Vagina (tissue), 2 donors: ENCODE measurements at regions not wholly inside any gene's neighbourhood (a gene's known extent, or its start where the extent isn't known, plus 50 kb on each side); places are given as distances from the start of the nearest gene placed in this dataset.

Experiments
- POLR2A ChIP-seq, 2 donors: fragments of 450-650 bp; IDR thresholded peaks; one replicate each; pipeline ENCODE4 v1.6.1; 2017; ENCODE audit warnings: antibody characterized with exemption in 2 of 2, mild to moderate bottlenecking in 2 of 2, moderate library complexity in 2 of 2
- POLR2AphosphoS5 ChIP-seq, 2 donors: sonication (generic); formaldehyde crosslinking; IDR thresholded peaks; one replicate each; pipeline ENCODE4 v1.9.0; 2017; ENCODE audit warnings: antibody characterized with exemption in 2 of 2, mild to moderate bottlenecking in 2 of 2, low read depth in 1 of 2; ENCODE audit not compliant: insufficient read depth in 1 of 2
- TF ChIP-seq, protein P1 (sequence below), 3 experiments: fragments of 450-650 bp in 2 of 3; fragments of 200-600 bp in 1 of 3; sonication (generic) in 1 of 3; IDR thresholded peaks; one replicate each; pipeline ENCODE4 v1.5.1; 2017 to 2019; ENCODE audit warnings: antibody characterized with exemption in 3 of 3, mild to moderate bottlenecking in 2 of 3, moderate library complexity in 2 of 3

DNA sequence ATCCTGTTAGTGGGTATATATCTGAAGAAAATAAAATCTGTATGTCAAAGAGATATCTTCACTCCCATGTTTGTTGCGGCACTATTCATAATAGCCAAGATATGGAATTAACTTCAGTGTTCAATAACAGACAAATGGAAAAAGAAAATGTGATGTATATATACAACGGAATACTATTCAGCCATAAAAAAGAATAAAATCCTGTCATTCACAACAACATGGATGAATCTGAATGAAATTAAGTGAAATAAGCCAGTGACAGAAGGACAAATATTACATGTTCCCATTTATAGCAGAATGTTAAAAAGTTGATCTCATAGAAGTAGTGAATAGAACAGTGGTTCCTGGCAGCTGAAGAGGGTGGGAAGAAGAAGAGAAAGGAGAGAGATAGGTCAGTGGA is 239.1 kb upstream of the RUNX1 start:
- TF ChIP-seq, protein P1, sequence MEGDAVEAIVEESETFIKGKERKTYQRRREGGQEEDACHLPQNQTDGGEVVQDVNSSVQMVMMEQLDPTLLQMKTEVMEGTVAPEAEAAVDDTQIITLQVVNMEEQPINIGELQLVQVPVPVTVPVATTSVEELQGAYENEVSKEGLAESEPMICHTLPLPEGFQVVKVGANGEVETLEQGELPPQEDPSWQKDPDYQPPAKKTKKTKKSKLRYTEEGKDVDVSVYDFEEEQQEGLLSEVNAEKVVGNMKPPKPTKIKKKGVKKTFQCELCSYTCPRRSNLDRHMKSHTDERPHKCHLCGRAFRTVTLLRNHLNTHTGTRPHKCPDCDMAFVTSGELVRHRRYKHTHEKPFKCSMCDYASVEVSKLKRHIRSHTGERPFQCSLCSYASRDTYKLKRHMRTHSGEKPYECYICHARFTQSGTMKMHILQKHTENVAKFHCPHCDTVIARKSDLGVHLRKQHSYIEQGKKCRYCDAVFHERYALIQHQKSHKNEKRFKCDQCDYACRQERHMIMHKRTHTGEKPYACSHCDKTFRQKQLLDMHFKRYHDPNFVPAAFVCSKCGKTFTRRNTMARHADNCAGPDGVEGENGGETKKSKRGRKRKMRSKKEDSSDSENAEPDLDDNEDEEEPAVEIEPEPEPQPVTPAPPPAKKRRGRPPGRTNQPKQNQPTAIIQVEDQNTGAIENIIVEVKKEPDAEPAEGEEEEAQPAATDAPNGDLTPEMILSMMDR (IDR thresholded peaks at IDR 0.05), result no peak
- TF ChIP-seq POLR2A (IDR thresholded peaks at IDR 0.05) (no peak), POLR2AphosphoS5 (IDR thresholded peaks at IDR 0.05; ENCODE audit: insufficient read depth in 1 of 2, low read depth in 1 of 2) (no peak)
